Psoas muscle (tissue), 7 donors: ENCODE measurements at regions not wholly inside any gene's neighbourhood (a gene's known extent, or its start where the extent isn't known, plus 50 kb on each side); places are given as distances from the start of the nearest gene placed in this dataset.

Experiments used
- ATAC-seq, 4 donors: fragments of 200-7000 bp; cut with Tn5 transposase; one replicate each; pipeline ENCODE4 v1.9.1; 2020; ENCODE audit warnings: moderate library complexity in 3 of 4, mild to moderate bottlenecking in 2 of 4
- DNase-seq, 2 donors: peaks; one replicate each; pipeline ENCODE4 v3.0.0-alpha.2; 2020
- H3K27ac ChIP-seq: fragments of 200-600 bp; one replicate; pipeline ENCODE4 v1.8.0; 2022
- H3K27me3 ChIP-seq, 3 donors: fragments of 200-600 bp in 1 of 3; one replicate each; pipeline versions ENCODE4 v1.6.1 to v1.8.0; 2013 to 2022; ENCODE audit warnings: low read length in 2 of 3, mild to moderate bottlenecking in 2 of 3, moderate library complexity in 1 of 3; ENCODE audit not compliant: insufficient read depth in 3 of 3
- H3K36me3 ChIP-seq, 2 donors: fragments of 200-600 bp in 1 of 2; one replicate each; pipeline versions ENCODE4 v1.6.1 to v1.8.0; 2013 to 2022; ENCODE audit warnings: low read depth in 1 of 2, mild to moderate bottlenecking in 1 of 2, moderate library complexity in 1 of 2; ENCODE audit not compliant: insufficient read depth in 1 of 2
- H3K4me1 ChIP-seq: fragments of 200-600 bp; one replicate; pipeline ENCODE4 v1.8.0; 2022
- H3K4me3 ChIP-seq: fragments of 200-600 bp; one replicate; pipeline ENCODE4 v1.8.0; 2022; ENCODE audit warnings: mild to moderate bottlenecking
- H3K9me3 ChIP-seq: fragments of 200-600 bp; one replicate; pipeline ENCODE4 v1.8.0; 2022
- WGBS, 3 donors: extraction: QIAGEN DNeasy Blood & Tissue Kit; methylation state at CpG; one replicate each; pipeline versions ENCODE4 v1.1.6 to v1.1.7; 2013; 5-methylcytosine and 5-hydroxymethylcytosine counted together
- intact Hi-C, 2 donors: fragments of 100-400 bp; cut with DNase I; formaldehyde crosslinking; loops; one replicate each; pipeline versions ENCODE4 v1.11.0 to v1.14.2; 2022
- TF ChIP-seq, protein P1 (sequence below): fragments of 200-600 bp; IDR thresholded peaks from one replicate; pipeline ENCODE4 v1.8.0; 2022; ENCODE audit warnings: antibody characterized with exemption
- donor health status: healthy with polysubstance abuse.
- donor health status: DM: no; HTN: no; CAD: no; lungs with moderate emphysema.
- donor health status: Bipolar disorder and iron deficiency.
- donor health status: healthy.
- donor health status: DM: yes; HTN: yes; CAD: no.
- donor health status: DM: no; HTN: no; CAD: no.
- donor health status: DM: yes; HTN: yes; CAD: no.

- no peak for ATAC-seq
- no peak for DNase-seq
- Histone ChIP-seq H3K27me3 (no peaks in the 10 kb centered on the region), H3K9me3 (no peaks in the 10 kb centered on the region), H3K27ac (no peak overlapping the region), H3K36me3 (no peaks in the 10 kb centered on the region), H3K4me3 (no peak overlapping the region), H3K4me1 (no peaks in the 10 kb centered on the region)
- TF ChIP-seq, protein P1, sequence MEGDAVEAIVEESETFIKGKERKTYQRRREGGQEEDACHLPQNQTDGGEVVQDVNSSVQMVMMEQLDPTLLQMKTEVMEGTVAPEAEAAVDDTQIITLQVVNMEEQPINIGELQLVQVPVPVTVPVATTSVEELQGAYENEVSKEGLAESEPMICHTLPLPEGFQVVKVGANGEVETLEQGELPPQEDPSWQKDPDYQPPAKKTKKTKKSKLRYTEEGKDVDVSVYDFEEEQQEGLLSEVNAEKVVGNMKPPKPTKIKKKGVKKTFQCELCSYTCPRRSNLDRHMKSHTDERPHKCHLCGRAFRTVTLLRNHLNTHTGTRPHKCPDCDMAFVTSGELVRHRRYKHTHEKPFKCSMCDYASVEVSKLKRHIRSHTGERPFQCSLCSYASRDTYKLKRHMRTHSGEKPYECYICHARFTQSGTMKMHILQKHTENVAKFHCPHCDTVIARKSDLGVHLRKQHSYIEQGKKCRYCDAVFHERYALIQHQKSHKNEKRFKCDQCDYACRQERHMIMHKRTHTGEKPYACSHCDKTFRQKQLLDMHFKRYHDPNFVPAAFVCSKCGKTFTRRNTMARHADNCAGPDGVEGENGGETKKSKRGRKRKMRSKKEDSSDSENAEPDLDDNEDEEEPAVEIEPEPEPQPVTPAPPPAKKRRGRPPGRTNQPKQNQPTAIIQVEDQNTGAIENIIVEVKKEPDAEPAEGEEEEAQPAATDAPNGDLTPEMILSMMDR = no peak
- intact Hi-C loops = no loop called here
- 84 to 87% (median 84%) methylated on average over 3 of the region's 3 CpGs for WGBS, 3 donors
These were observed 163.9 kb upstream of the RASSF8 start for GRCh38 chr12:25794571-25794970.

DNA sequence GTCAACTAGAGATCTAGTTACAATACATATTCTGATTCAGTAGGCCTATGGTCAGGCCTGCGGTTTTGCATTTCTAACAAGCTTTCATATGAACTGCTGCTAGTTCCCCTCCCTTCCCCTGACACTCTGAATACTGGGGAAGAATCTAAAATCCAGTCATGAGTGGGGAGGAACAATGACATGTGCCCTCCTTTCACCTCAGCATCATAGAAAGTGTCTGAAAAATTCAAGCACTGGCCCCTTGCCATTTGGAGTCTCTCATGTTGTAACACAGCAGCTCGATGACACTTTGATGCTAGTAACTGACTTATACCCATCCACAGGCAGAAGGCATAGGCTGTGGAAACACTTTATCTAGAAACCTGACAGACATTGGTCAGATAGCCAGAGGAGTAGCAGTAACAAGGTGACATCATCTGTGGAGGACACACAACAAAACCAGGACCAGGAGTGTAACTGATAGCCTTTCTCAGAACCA is 161.9 kb upstream of the RASSF8 start:
- TF ChIP-seq, protein P1 = no peak
- intact Hi-C loops = no loop called here
- WGBS, 3 donors = 48 to 68% (median 57%) methylated on average over 2 of the region's 2 CpGs
- DNase-seq (no peak), ATAC-seq (no peak)
- Histone ChIP-seq H3K27ac (no peak overlapping the region), H3K27me3 (no peaks in the 10 kb centered on the region), H3K4me1 (no peaks in the 10 kb centered on the region), H3K36me3 (no peaks in the 10 kb centered on the region), H3K9me3 (no peaks in the 10 kb centered on the region), H3K4me3 (no peak overlapping the region)

DNA sequence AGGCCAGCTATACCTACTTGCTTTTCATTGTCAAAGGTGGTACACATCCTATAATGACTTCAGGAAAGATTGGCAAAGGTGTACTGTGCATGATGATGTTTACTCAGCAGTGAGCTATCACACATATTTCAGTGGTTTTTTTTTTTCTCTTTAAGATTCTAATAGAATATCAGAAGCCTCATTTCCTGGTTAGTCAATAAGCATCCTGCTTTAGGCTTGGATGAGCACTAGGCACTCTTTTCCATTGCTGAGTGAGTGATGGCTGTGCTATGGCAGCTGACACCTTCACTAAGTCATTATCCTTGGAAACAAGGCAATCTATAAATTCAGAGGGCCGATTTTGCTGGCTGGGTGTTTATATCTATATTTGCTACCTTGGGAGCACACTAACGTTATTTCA is 161.1 kb upstream of the RASSF8 start:
- TF ChIP-seq, protein P1 = no peak
- H3K4me1 ChIP-seq = no peaks in the 10 kb centered on the region
- DNase-seq (no peak), ATAC-seq (no peak)
- peaks cover 0 to 2% (median 0%) of the 10 kb centered on the region in 3 donors for H3K27me3 ChIP-seq
- WGBS, 3 donors = 63 to 75% (median 68%) methylated on average over 2 of the region's 2 CpGs
- no peak overlapping the region for H3K4me3 ChIP-seq
- no peak overlapping the region for H3K27ac ChIP-seq
- H3K36me3 ChIP-seq = no peaks in the 10 kb centered on the region
- intact Hi-C loops = no loop called here
- no peaks in the 10 kb centered on the region for H3K9me3 ChIP-seq

- Histone ChIP-seq H3K4me1 (no peaks in the 10 kb centered on the region), H3K27ac (no peak overlapping the region), H3K36me3 (no peaks in the 10 kb centered on the region), H3K27me3 (peaks cover 0 to 2% (median 0%) of the 10 kb centered on the region in 3 donors), H3K4me3 (no peak overlapping the region), H3K9me3 (no peaks in the 10 kb centered on the region)
- ATAC-seq (no peak), DNase-seq (no peak)
- intact Hi-C loops = no loop called here
- TF ChIP-seq, protein P1 = no peak
- 75 to 92% (median 78%) methylated on average over 4 of the region's 4 CpGs for WGBS, 3 donors
These were observed 160.5 kb upstream of the RASSF8 start for GRCh38 chr12:25797949-25798348.

DNA sequence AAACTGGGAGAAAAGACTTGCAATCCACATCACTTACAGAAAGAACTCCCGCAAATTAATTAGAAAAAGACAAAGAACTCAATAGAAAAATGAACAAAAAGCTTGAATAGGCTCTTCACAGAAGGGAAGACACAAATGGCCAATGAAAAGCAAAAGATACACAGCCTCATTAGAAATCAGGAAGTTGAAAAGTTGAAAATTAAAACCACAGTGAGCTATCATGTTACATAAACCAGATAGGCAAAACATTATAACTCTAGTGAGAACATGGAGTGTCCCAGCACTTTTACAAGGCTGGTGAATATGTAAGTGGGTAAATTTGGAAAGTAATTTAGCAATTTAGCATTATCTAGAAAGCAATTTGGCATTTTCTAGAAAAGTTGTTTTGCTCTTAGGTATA is 158.4 kb upstream of the RASSF8 start:
- DNase-seq (no peak), ATAC-seq (no peak)
- no peaks in the 10 kb centered on the region for H3K9me3 ChIP-seq
- H3K27me3 ChIP-seq = peaks cover 0 to 2% (median 0%) of the 10 kb centered on the region in 3 donors
- H3K4me3 ChIP-seq = no peak overlapping the region
- H3K4me1 ChIP-seq = no peaks in the 10 kb centered on the region
- intact Hi-C loops = no loop called here
- 86 to 100% (median 97%) methylated on average over 1 of the region's 1 CpG for WGBS, 3 donors
- TF ChIP-seq, protein P1 = no peak
- no peak overlapping the region for H3K27ac ChIP-seq
- no peaks in the 10 kb centered on the region for H3K36me3 ChIP-seq
